ENCODE measurements at regions not wholly inside any gene's neighbourhood (a gene's known extent, or its start where the extent isn't known, plus 50 kb on each side); places are given as distances from the start of the nearest gene placed in this dataset.

GRCh38 chr12:92360543-92360942, 214.9 kb upstream of the BTG1 start:
- DNase-seq (ENCODE audit: low read depth, low spot score), result no peak

- DNase-seq (ENCODE audit: low read depth, low spot score), result no peak
Observed at GRCh38 chr12:92359581-92360209, 214.0 kb upstream of the BTG1 start.

- DNase-seq (ENCODE audit: low read depth, low spot score), result no peak
Observed at GRCh38 chr12:92357584-92358261, 212.1 kb upstream of the BTG1 start.

- DNase-seq (ENCODE audit: low read depth, low spot score), result no peak
Observed at GRCh38 chr12:92356425-92356824, 210.8 kb upstream of the BTG1 start.

- no peak for DNase-seq (ENCODE audit: low read depth, low spot score)
Observed at GRCh38 chr12:92349635-92350034, 204.0 kb upstream of the BTG1 start.

- no peak for DNase-seq (ENCODE audit: low read depth, low spot score)
Observed at GRCh38 chr12:92342574-92342973, 196.9 kb upstream of the BTG1 start.

- DNase-seq (ENCODE audit: low read depth, low spot score), result no peak
Observed at GRCh38 chr12:92341065-92341668, 195.5 kb upstream of the BTG1 start.

GRCh38 chr12:92340441-92341064, 194.9 kb upstream of the BTG1 start:
- DNase-seq (ENCODE audit: low read depth, low spot score), result no peak

GRCh38 chr12:92340003-92340402, 194.4 kb upstream of the BTG1 start:
- DNase-seq (ENCODE audit: low read depth, low spot score), result no peak

- DNase-seq (ENCODE audit: low read depth, low spot score), result no peak
Observed at GRCh38 chr12:92339198-92339821, 193.7 kb upstream of the BTG1 start.

- no peak for DNase-seq (ENCODE audit: low read depth, low spot score)
Observed at GRCh38 chr12:92338671-92339070, 193.0 kb upstream of the BTG1 start.

- DNase-seq (ENCODE audit: low read depth, low spot score), result no peak
Observed at GRCh38 chr12:92338102-92338501, 192.5 kb upstream of the BTG1 start.

- no peak for DNase-seq (ENCODE audit: low read depth, low spot score)
Observed at GRCh38 chr12:92337128-92337527, 191.5 kb upstream of the BTG1 start.

GRCh38 chr12:92336641-92337040, 191.0 kb upstream of the BTG1 start:
- DNase-seq (ENCODE audit: low read depth, low spot score), result no peak

- DNase-seq (ENCODE audit: low read depth, low spot score), result no peak
Observed at GRCh38 chr12:92335831-92336230, 190.2 kb upstream of the BTG1 start.

GRCh38 chr12:92334552-92334951, 188.9 kb upstream of the BTG1 start:
- DNase-seq (ENCODE audit: low read depth, low spot score), result no peak

GRCh38 chr12:92332552-92332951, 186.9 kb upstream of the BTG1 start:
- DNase-seq (ENCODE audit: low read depth, low spot score), result no peak

- DNase-seq (ENCODE audit: low read depth, low spot score), result no peak
Observed at GRCh38 chr12:92331383-92331782, 185.7 kb upstream of the BTG1 start.

GRCh38 chr12:92330654-92331053, 185.0 kb upstream of the BTG1 start:
- DNase-seq (ENCODE audit: low read depth, low spot score), result no peak

- no peak for DNase-seq (ENCODE audit: low read depth, low spot score)
Observed at GRCh38 chr12:92326877-92327276, 181.2 kb upstream of the BTG1 start.

GRCh38 chr12:92324849-92325500, 179.3 kb upstream of the BTG1 start:
- no peak for DNase-seq (ENCODE audit: low read depth, low spot score)

- DNase-seq (ENCODE audit: low read depth, low spot score), result no peak
Observed at GRCh38 chr12:92312463-92312964, 166.9 kb upstream of the BTG1 start.

Data from activated CD4-positive, CD25-positive, alpha-beta regulatory T cell treated with anti-CD3 and anti-CD28 coated beads, Interleukin-2, amount 50 U/mL, for 16 hours (primary cell).